IPS-NIHi7 (cell line): ENCODE measurements at regions not wholly inside any gene's neighbourhood (a gene's known extent, or its start where the extent isn't known, plus 50 kb on each side); places are given as distances from the start of the nearest gene placed in this dataset.

Source experiments
- DNase-seq: peaks from one replicate; pipeline ENCODE4 v3.0.0; 2012; ENCODE audit warnings: mixed read lengths; ENCODE audit errors: extremely low spot score

GRCh38 chr3:127375151-127375930, 87.5 kb upstream of the PRR20G start:
- DNase-seq: no peak

- peak; percentile 70 for DNase-seq
These were observed 86.5 kb upstream of the PRR20G start for GRCh38 chr3:127374086-127375010.

GRCh38 chr3:127373441-127374085, 85.7 kb upstream of the PRR20G start:
- no peak for DNase-seq

- no peak for DNase-seq
These were observed 84.0 kb upstream of the PRR20G start for GRCh38 chr3:127371846-127372245.

GRCh38 chr3:127371334-127371733, 83.5 kb upstream of the PRR20G start:
- DNase-seq: no peak

- no peak for DNase-seq
These were observed 83.1 kb upstream of the PRR20G start for GRCh38 chr3:127370906-127371305.

GRCh38 chr3:127369356-127369935, 81.6 kb upstream of the PRR20G start:
- no peak for DNase-seq

GRCh38 chr3:127368186-127369032, 80.6 kb upstream of the PRR20G start:
- no peak for DNase-seq

GRCh38 chr3:127367593-127367992, 79.7 kb upstream of the PRR20G start:
- DNase-seq: no peak

- DNase-seq: peak; percentile 55
These were observed 78.5 kb upstream of the PRR20G start for GRCh38 chr3:127366383-127366782.

GRCh38 chr3:127365163-127365798, 77.4 kb upstream of the PRR20G start:
- DNase-seq: no peak

GRCh38 chr3:127363891-127364290, 76.0 kb upstream of the PRR20G start:
- no peak for DNase-seq

- DNase-seq: no peak
These were observed 75.3 kb upstream of the PRR20G start for GRCh38 chr3:127363171-127363570.

- no peak for DNase-seq
These were observed 72.8 kb upstream of the PRR20G start for GRCh38 chr3:127360647-127361046.

GRCh38 chr3:127358641-127359040, 70.8 kb upstream of the PRR20G start:
- no peak for DNase-seq

- DNase-seq: no peak
These were observed 68.5 kb upstream of the PRR20G start for GRCh38 chr3:127356381-127356780.

- no peak for DNase-seq
These were observed 66.9 kb upstream of the PRR20G start for GRCh38 chr3:127354761-127355160.

GRCh38 chr3:127352612-127353011, 64.8 kb upstream of the PRR20G start:
- DNase-seq: no peak

- DNase-seq: no peak
These were observed 64.0 kb upstream of the PRR20G start for GRCh38 chr3:127351775-127352350.

GRCh38 chr3:127351321-127351720, 63.5 kb upstream of the PRR20G start:
- DNase-seq: no peak
